ENCODE measurements at regions not wholly inside any gene's neighbourhood (a gene's known extent, or its start where the extent isn't known, plus 50 kb on each side); places are given as distances from the start of the nearest gene placed in this dataset.

GRCh38 chr3:95084738-95085137, 1021.9 kb downstream of the NSUN3 start:
- H3K9me3 ChIP-seq (ENCODE audit: control insufficient read depth, low read depth, low read length) = no peaks in the 10 kb centered on the region

GRCh38 chr3:95088464-95088863, 1025.6 kb downstream of the NSUN3 start:
- no peak overlapping the region for H3K27ac ChIP-seq (ENCODE audit: low read length)
- H3K27me3 ChIP-seq (ENCODE audit: control insufficient read depth, insufficient read depth, low read length) = no peaks in the 10 kb centered on the region
- H3K4me3 ChIP-seq (ENCODE audit: low read length) = no peak overlapping the region
- WGBS (ENCODE audit: insufficient coverage, low lambda C conversion rate) = 100% methylated on average over 1 of the region's 5 CpGs
- no peaks in the 10 kb centered on the region for H3K36me3 ChIP-seq (ENCODE audit: control insufficient read depth, insufficient read depth, low read length)
- DNase-seq = no peak
- no peaks in the 10 kb centered on the region for H3K4me1 ChIP-seq (ENCODE audit: control insufficient read depth, insufficient read depth, low read length)
- no peaks in the 10 kb centered on the region for H3K9me3 ChIP-seq (ENCODE audit: control insufficient read depth, low read depth, low read length)

More at GRCh38 chr3:95084738-95085137, 1021.9 kb downstream of the NSUN3 start:
- Histone ChIP-seq H3K4me3 (ENCODE audit: low read length) (no peak overlapping the region), H3K36me3 (ENCODE audit: control insufficient read depth, insufficient read depth, low read length) (no peaks in the 10 kb centered on the region), H3K27me3 (ENCODE audit: control insufficient read depth, insufficient read depth, low read length) (no peaks in the 10 kb centered on the region), H3K27ac (ENCODE audit: low read length) (no peak overlapping the region), H3K4me1 (ENCODE audit: control insufficient read depth, insufficient read depth, low read length) (no peaks in the 10 kb centered on the region)
- DNase-seq = no peak

GRCh38 chr3:95097493-95097892, 1034.6 kb downstream of the NSUN3 start:
- no peak for DNase-seq
- Histone ChIP-seq H3K9me3 (ENCODE audit: control insufficient read depth, low read depth, low read length) (no peaks in the 10 kb centered on the region), H3K4me1 (ENCODE audit: control insufficient read depth, insufficient read depth, low read length) (no peaks in the 10 kb centered on the region), H3K36me3 (ENCODE audit: control insufficient read depth, insufficient read depth, low read length) (no peaks in the 10 kb centered on the region), H3K4me3 (ENCODE audit: low read length) (no peak overlapping the region), H3K27me3 (ENCODE audit: control insufficient read depth, insufficient read depth, low read length) (no peaks in the 10 kb centered on the region), H3K27ac (ENCODE audit: low read length) (no peak overlapping the region)
- 92% methylated on average over 2 of the region's 3 CpGs for WGBS (ENCODE audit: insufficient coverage, low lambda C conversion rate)

- Histone ChIP-seq H3K27ac (ENCODE audit: low read length) (no peak overlapping the region), H3K9me3 (ENCODE audit: control insufficient read depth, low read depth, low read length) (no peaks in the 10 kb centered on the region)
- WGBS (ENCODE audit: insufficient coverage, low lambda C conversion rate) = 83% methylated on average over 1 of the region's 3 CpGs
Measured at GRCh38 chr3:95120921-95121320, 1058.1 kb downstream of the NSUN3 start.

GRCh38 chr3:95123104-95123503, 1060.2 kb downstream of the NSUN3 start:
- no peaks in the 10 kb centered on the region for H3K9me3 ChIP-seq (ENCODE audit: control insufficient read depth, low read depth, low read length)
- no peak for DNase-seq
- no peaks in the 10 kb centered on the region for H3K36me3 ChIP-seq (ENCODE audit: control insufficient read depth, insufficient read depth, low read length)
- no peak overlapping the region for H3K4me3 ChIP-seq (ENCODE audit: low read length)
- H3K4me1 ChIP-seq (ENCODE audit: control insufficient read depth, insufficient read depth, low read length) = no peaks in the 10 kb centered on the region
- WGBS (ENCODE audit: insufficient coverage, low lambda C conversion rate) = 90% methylated on average over 2 of the region's 5 CpGs
- H3K27ac ChIP-seq (ENCODE audit: low read length) = no peak overlapping the region
- no peaks in the 10 kb centered on the region for H3K27me3 ChIP-seq (ENCODE audit: control insufficient read depth, insufficient read depth, low read length)

More at GRCh38 chr3:95120921-95121320, 1058.1 kb downstream of the NSUN3 start:
- H3K4me1 ChIP-seq (ENCODE audit: control insufficient read depth, insufficient read depth, low read length) = no peaks in the 10 kb centered on the region
- no peaks in the 10 kb centered on the region for H3K36me3 ChIP-seq (ENCODE audit: control insufficient read depth, insufficient read depth, low read length)
- no peak overlapping the region for H3K4me3 ChIP-seq (ENCODE audit: low read length)
- H3K27me3 ChIP-seq (ENCODE audit: control insufficient read depth, insufficient read depth, low read length) = no peaks in the 10 kb centered on the region
- DNase-seq = no peak

- Histone ChIP-seq H3K27ac (ENCODE audit: low read length) (no peak overlapping the region), H3K4me3 (ENCODE audit: low read length) (no peak overlapping the region), H3K36me3 (ENCODE audit: control insufficient read depth, insufficient read depth, low read length) (no peaks in the 10 kb centered on the region), H3K9me3 (ENCODE audit: control insufficient read depth, low read depth, low read length) (no peaks in the 10 kb centered on the region), H3K4me1 (ENCODE audit: control insufficient read depth, insufficient read depth, low read length) (no peaks in the 10 kb centered on the region), H3K27me3 (ENCODE audit: control insufficient read depth, insufficient read depth, low read length) (no peaks in the 10 kb centered on the region)
- DNase-seq = no peak
- WGBS (ENCODE audit: insufficient coverage, low lambda C conversion rate) = 100% methylated on average over 1 of the region's 3 CpGs
Measured at GRCh38 chr3:95134693-95135413, 1072.0 kb downstream of the NSUN3 start.

GRCh38 chr3:95148107-95148506, 1085.2 kb downstream of the NSUN3 start:
- Histone ChIP-seq H3K4me3 (ENCODE audit: low read length) (no peak overlapping the region), H3K9me3 (ENCODE audit: control insufficient read depth, low read depth, low read length) (no peaks in the 10 kb centered on the region), H3K27me3 (ENCODE audit: control insufficient read depth, insufficient read depth, low read length) (no peaks in the 10 kb centered on the region), H3K4me1 (ENCODE audit: control insufficient read depth, insufficient read depth, low read length) (no peaks in the 10 kb centered on the region), H3K36me3 (ENCODE audit: control insufficient read depth, insufficient read depth, low read length) (no peaks in the 10 kb centered on the region), H3K27ac (ENCODE audit: low read length) (no peak overlapping the region)
- DNase-seq = no peak
- WGBS (ENCODE audit: insufficient coverage, low lambda C conversion rate) = no CpG with 5 or more reads among the region's 3 CpGs

- no CpG with 5 or more reads among the region's 2 CpGs for WGBS (ENCODE audit: insufficient coverage, low lambda C conversion rate)
- H3K27ac ChIP-seq (ENCODE audit: low read length) = no peak overlapping the region
- H3K4me1 ChIP-seq (ENCODE audit: control insufficient read depth, insufficient read depth, low read length) = no peaks in the 10 kb centered on the region
- H3K27me3 ChIP-seq (ENCODE audit: control insufficient read depth, insufficient read depth, low read length) = no peaks in the 10 kb centered on the region
- no peak overlapping the region for H3K4me3 ChIP-seq (ENCODE audit: low read length)
- no peaks in the 10 kb centered on the region for H3K36me3 ChIP-seq (ENCODE audit: control insufficient read depth, insufficient read depth, low read length)
- H3K9me3 ChIP-seq (ENCODE audit: control insufficient read depth, low read depth, low read length) = no peaks in the 10 kb centered on the region
- DNase-seq = no peak
Measured at GRCh38 chr3:95151590-95151989, 1088.7 kb downstream of the NSUN3 start.

- Histone ChIP-seq H3K4me1 (ENCODE audit: control insufficient read depth, insufficient read depth, low read length) (no peaks in the 10 kb centered on the region), H3K4me3 (ENCODE audit: low read length) (no peak overlapping the region), H3K36me3 (ENCODE audit: control insufficient read depth, insufficient read depth, low read length) (no peaks in the 10 kb centered on the region), H3K9me3 (ENCODE audit: control insufficient read depth, low read depth, low read length) (peaks cover 3% of the 10 kb centered on the region), H3K27ac (ENCODE audit: low read length) (no peak overlapping the region), H3K27me3 (ENCODE audit: control insufficient read depth, insufficient read depth, low read length) (no peaks in the 10 kb centered on the region)
- no peak for DNase-seq
- WGBS (ENCODE audit: insufficient coverage, low lambda C conversion rate) = 95% methylated on average over 2 of the region's 2 CpGs
Measured at GRCh38 chr3:95154766-95155165, 1091.9 kb downstream of the NSUN3 start.

- H3K27ac ChIP-seq (ENCODE audit: low read length) = no peak overlapping the region
- H3K4me3 ChIP-seq (ENCODE audit: low read length) = no peak overlapping the region
- H3K27me3 ChIP-seq (ENCODE audit: control insufficient read depth, insufficient read depth, low read length) = no peaks in the 10 kb centered on the region
- 57% methylated on average over 1 of the region's 1 CpG for WGBS (ENCODE audit: insufficient coverage, low lambda C conversion rate)
- no peak for DNase-seq
- no peaks in the 10 kb centered on the region for H3K4me1 ChIP-seq (ENCODE audit: control insufficient read depth, insufficient read depth, low read length)
- H3K36me3 ChIP-seq (ENCODE audit: control insufficient read depth, insufficient read depth, low read length) = no peaks in the 10 kb centered on the region
- H3K9me3 ChIP-seq (ENCODE audit: control insufficient read depth, low read depth, low read length) = no peaks in the 10 kb centered on the region
Measured at GRCh38 chr3:95162794-95163193, 1099.9 kb downstream of the NSUN3 start.

- 98% methylated on average over 4 of the region's 4 CpGs for WGBS (ENCODE audit: insufficient coverage, low lambda C conversion rate)
- H3K4me3 ChIP-seq (ENCODE audit: low read length) = no peak overlapping the region
- H3K9me3 ChIP-seq (ENCODE audit: control insufficient read depth, low read depth, low read length) = no peaks in the 10 kb centered on the region
- H3K27me3 ChIP-seq (ENCODE audit: control insufficient read depth, insufficient read depth, low read length) = no peaks in the 10 kb centered on the region
- no peaks in the 10 kb centered on the region for H3K36me3 ChIP-seq (ENCODE audit: control insufficient read depth, insufficient read depth, low read length)
- H3K4me1 ChIP-seq (ENCODE audit: control insufficient read depth, insufficient read depth, low read length) = no peaks in the 10 kb centered on the region
- H3K27ac ChIP-seq (ENCODE audit: low read length) = no peak overlapping the region
- no peak for DNase-seq
Measured at GRCh38 chr3:95167748-95168147, 1104.9 kb downstream of the NSUN3 start.
